Embryonic facial prominence (tissue), 1 donor: ENCODE measurements at regions not wholly inside any gene's neighbourhood (a gene's known extent, or its start where the extent isn't known, plus 50 kb on each side); places are given as distances from the start of the nearest gene placed in this dataset.

Experiments
- DNase-seq: peaks from one replicate; pipeline ENCODE4 v3.0.0-alpha.2; 2016; ENCODE audit errors: extremely low spot score

- no peak for DNase-seq
These were observed 587.7 kb upstream of the GRAMD2B start for GRCh38 chr5:125835293-125836172.

- no peak for DNase-seq
These were observed 587.0 kb upstream of the GRAMD2B start for GRCh38 chr5:125836256-125836655.

DNA sequence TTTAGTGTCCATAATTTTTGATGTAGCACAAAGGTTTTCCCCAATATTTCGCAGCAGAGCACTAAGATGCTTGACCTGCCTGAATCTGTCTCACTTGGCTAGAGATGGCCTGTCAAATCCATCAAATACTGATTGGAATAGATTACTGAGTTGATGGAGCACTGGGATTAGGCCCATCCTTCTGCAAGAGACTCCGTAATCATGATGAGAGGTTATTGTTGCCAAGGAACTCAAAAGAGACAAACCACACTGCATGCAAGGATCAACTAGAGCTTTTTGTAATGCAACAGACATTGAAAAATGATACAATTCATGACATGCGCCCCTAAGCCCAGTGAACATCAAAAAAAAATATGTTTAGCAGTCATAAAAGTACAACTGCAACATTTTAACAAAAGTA is 585.3 kb upstream of the GRAMD2B start:
- DNase-seq, result no peak

- DNase-seq, result no peak
These were observed 575.6 kb upstream of the GRAMD2B start for GRCh38 chr5:125847561-125847960.

- no peak for DNase-seq
These were observed 574.5 kb upstream of the GRAMD2B start for GRCh38 chr5:125848751-125849150.

DNA sequence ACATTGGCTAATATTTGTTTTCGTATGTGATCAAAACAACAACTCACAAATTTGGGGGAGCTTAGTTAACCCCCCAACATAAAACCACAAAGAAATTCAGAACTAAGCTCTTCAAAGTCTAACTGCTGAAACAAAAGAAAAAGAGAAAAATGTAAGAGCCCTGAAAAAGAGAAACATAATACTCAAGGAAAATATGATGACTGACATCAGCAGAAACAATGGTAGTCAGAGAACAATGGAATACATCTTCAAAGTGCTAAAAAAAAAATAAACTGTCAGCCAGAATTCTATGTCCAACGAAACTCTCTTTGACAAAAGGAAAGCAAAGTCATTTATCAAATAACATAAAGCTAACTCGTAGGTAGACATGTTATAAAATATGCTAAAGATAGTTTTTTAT is 566.3 kb upstream of the GRAMD2B start:
- DNase-seq, result no peak

DNA sequence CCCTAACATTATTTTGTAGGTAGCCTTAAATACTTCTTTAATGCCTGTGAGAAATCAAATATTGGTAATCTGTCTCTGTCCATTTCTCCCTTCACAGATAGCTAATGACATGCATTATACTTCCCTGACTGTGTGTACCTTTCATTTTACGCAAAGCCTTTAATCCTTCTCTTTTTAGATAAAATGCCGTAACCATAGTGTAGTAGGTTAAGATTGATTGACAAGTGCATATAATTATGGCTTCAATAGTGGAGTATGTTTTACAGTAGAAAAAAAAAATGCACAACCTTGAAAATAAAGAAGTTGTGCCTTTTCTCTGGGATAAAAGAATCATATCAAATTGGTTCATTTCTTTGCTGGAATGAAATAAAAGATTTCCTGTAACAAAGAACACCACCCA is 559.6 kb upstream of the GRAMD2B start:
- no peak for DNase-seq

DNA sequence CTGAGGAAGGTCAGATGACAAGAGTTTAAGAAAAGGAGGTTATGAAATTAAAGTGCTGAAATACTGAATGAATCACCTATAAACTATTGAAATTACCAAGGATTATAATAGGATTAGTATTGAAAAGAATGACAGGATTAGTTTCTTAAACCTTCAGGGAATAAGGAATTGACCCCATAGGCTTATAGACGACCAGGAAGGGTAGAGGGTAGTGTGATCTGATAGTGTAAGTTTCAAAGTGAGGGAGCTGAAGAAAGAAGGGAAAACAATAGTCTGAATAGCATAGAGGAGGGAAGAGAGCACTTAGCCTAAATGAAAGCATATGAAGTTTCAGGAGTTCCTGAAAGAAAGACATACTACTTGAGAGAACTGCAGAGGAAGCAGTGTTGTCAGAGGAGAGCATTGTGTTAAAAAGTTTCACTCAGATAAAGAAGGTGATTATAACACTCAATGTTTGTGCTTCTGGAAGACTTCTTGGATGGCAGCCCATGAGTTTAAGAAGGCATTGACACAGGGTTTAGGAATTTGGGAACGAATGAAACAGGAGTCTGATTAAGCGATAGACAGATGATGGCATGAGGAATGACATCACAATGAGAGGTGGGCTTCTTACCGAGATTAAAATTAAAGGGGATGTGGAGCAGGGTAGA is 557.9 kb upstream of the GRAMD2B start:
- no peak for DNase-seq

DNA sequence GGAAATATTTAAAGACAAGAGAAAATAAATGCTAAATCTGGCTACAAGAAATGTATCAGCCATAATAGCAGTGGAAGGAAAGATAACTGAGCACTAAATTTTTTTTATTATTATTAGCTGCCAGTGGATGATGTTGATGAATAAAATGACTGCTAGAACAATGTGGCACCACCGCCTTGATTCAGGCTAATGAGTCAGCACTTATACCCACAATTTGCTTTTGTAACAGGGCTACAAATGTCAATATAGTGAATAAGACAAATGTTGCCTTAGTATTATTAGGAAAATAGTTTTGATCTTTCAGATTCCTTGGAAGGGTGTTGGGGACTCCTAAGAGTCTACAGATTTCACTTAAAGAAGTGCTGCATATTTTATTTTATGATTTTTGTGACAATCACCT is 555.2 kb upstream of the GRAMD2B start:
- DNase-seq, result no peak

DNA sequence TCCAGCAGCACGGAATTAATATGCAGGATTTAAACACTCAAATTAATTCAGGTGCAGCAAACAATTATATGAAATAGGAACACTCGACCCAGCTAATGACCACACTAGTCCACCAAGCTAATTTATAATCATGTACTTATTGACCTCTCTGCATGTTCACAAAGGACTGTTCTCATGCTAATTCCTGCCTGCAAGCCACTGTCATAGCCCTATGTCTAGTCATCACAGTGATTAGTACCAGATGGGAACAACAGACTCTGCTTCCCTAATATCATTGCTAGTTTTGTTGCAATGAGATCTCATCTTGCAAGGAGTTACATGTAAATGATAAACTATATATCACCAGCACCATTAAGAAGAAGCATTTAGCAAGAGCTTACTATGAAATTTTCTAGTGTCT is 553.0 kb upstream of the GRAMD2B start:
- no peak for DNase-seq

DNA sequence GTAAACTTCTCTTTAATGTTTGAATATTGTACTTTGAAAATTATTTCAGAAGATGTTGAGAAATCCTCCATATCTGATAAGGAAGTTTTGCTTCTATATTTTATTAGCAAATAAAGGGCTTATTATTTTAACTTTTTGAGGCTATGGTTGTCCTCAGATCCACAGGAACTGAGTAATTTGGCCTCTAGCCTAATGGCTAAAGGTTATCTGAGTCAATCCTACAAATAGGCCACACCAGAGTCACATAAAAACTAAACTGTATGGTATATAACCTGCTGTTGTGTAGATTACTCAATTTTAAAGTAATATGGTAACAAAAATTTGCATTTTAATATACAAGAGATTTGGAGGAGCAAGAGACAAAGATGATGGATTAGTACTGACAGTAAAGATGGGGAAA is 549.2 kb upstream of the GRAMD2B start:
- no peak for DNase-seq

- DNase-seq, result no peak
These were observed 548.5 kb upstream of the GRAMD2B start for GRCh38 chr5:125874717-125875116.

GRCh38 chr5:125877248-125877647 is 546.0 kb upstream of the GRAMD2B start:
- DNase-seq, result no peak

GRCh38 chr5:125882061-125882460 is 541.1 kb upstream of the GRAMD2B start:
- no peak for DNase-seq

DNA sequence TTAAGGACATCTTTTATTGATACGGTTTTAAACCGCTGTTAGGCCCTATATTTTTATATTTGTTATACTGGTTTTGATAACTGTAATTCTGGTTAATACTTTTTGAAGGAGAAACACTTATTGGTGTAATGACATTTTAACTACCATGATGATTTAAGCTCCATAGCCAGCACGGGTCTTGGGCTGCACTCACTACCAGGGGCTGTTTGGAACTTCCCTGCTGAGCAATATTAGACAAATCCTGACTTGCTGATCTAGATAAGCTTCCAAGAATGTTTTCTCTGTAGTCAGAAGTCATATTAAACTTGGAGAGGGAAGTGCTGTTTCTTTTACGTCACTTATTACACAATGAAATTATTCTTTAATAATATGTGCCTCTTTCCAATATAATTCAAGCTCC is 540.0 kb upstream of the GRAMD2B start:
- no peak for DNase-seq

DNA sequence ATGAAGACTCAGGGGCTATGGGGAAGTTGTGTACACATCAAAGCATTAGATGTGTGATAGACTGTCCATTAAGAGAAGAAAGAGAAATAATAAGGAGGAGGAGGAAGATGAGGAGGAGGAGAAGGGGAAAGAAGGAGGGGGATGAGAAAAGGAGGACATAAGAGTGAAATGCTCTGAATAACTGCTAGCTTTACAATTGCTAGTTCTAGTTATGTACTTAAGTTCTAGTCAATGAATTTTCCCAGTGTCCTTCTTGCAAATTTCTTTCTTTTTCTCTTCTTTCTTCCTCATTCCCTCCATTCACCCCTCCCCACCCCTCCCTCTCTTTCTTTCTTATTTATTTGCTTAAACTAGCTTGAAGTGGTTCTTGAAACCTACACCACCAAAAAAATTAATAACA is 534.9 kb upstream of the GRAMD2B start:
- DNase-seq, result no peak

DNA sequence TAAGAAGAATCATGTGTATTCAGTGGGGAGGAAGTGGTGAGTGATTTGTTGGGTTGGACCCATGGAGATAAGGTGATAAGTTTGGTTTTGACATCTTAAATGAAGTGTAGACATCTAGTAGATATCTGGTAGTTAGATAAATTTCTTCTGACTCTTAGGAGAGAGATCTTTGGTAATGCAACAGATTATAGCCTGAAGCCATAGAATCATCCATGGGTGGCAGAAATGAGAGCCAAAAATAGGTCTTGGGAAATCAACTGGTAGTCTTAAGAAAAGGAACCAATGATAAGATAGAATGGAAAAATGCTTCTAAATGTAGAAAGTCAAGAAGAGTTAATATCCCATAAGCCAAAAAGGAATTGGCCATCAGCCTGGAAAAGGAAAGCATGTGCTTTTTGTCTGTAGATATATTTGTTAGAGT is 532.7 kb upstream of the GRAMD2B start:
- DNase-seq, result no peak

DNA sequence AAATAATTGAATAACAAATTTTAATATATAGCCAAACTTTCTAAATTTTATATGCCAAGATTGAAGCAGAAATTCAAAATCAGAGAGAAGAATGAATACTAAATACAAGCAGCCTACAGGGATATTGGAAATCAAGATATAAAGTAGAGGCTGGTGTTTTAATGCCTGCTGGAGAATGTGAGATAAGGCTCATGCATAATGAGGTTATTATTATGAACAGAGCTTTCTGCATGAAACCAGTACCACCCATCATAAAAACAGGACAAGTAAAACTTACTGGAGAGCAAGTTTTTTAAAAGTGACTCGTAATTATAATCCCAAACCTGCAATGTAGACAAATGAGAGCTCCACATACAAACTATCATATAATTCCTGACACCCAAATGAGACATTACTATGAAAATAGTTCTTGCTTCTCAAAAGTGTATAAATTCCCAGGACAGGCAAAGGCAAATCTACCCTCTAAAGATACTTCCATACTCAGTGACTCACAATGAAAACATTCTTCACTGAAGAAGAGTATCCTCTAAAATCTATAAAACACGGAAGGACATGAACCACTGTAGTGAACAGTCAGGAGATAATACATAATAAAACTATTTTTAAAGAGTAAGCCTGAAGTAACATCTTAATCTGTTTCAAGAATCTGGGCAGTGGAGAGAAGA is 532.0 kb upstream of the GRAMD2B start:
- DNase-seq, result no peak

GRCh38 chr5:125894383-125894782 is 528.8 kb upstream of the GRAMD2B start:
- no peak for DNase-seq

- DNase-seq, result no peak
These were observed 526.8 kb upstream of the GRAMD2B start for GRCh38 chr5:125896368-125896767.

DNA sequence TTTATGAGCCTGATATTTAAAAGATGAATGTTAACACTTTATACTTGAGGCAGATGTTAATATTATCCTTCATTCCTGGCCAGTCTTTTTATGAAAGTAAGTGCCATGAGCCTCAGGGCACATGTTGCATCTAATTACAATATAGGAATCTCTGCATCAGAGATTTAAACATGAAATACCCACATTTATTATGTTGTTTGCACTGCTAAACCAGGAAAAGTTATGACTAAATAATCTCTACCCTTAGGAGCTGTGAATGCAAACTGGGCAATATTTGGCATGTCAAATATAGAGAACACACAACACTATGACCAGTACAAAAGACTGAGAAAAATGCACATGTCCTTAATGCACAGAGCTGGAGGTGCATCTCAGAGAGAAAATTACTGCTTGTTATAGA is 526.1 kb upstream of the GRAMD2B start:
- no peak for DNase-seq

DNA sequence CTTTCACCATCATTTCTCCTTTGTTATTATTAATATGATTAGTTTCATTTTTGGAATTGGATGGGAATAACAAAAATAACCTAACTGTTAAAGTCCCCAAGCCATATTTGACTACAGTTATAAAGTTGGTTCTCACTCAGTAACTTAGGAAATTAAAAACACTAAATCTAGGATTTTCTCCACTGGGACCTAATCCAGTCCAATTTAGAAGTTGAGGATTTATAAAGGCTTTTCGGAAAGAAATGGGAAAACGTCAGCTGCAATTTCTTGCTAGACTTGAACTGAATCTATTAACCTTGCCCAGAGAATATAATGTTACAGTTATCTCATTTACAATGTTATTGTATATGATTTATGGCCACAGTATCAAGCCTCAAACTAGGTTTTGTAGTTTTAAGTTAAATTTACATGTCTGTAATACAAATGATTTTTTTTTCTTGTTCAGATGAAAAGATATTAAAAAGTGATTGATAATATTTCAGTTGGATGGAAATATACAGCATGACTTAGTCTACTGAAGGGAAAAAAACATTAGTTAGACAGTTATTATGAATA is 524.3 kb upstream of the GRAMD2B start:
- no peak for DNase-seq

- DNase-seq, result no peak
These were observed 511.2 kb upstream of the GRAMD2B start for GRCh38 chr5:125912028-125912427.
